ENCODE measurements at regions not wholly inside any gene's neighbourhood (a gene's known extent, or its start where the extent isn't known, plus 50 kb on each side); places are given as distances from the start of the nearest gene placed in this dataset.

DNA sequence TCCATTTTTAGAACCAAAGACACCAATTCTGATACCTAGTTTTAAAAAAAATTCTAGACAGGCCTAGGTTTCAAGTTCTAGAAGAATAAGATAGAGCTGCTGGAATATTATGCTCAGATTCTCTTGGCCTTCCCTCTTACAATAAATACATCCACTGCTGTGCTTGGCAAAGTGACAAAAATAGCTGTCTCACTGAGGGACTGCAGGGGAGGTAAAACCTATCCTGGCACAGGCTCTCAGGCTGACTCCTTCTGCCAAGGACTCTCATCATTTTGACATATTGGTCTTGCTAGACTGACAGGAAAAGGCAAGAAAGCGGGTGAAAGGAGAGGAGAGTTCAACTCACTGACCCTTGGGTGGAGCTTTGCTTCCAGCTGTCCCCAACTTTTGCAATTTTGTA lies 197.0 kb upstream of the LHX8 start:
- TF ChIP-seq FOXK2 (conservative IDR thresholded peaks at IDR 0.05 in 1 of 2, IDR thresholded peaks at IDR 0.05 in 1 of 2; ENCODE audit: low read depth in 2 of 2) (no peak), MXI1 (IDR thresholded peaks at IDR 0.05; ENCODE audit: low read depth, low read length) (no peak), POLR3A (IDR thresholded peaks at IDR 0.05; ENCODE audit: borderline replicate concordance, extremely low read depth, insufficient read depth, insufficient read length) (no peak), ESRRB (CRISPR knock-in tag; IDR thresholded peaks at IDR 0.05; ENCODE audit: borderline replicate concordance) (no peak), SETDB1 (IDR thresholded peaks at IDR 0.05; ENCODE audit: low read length) (no peak), SMAD2 (IDR thresholded peaks at IDR 0.05; ENCODE audit: low read depth, low read length) (no peak), TCF7L2 (IDR thresholded peaks at IDR 0.05; ENCODE audit: low read depth, low read length) (no peak)
- TF ChIP-seq, protein P1, sequence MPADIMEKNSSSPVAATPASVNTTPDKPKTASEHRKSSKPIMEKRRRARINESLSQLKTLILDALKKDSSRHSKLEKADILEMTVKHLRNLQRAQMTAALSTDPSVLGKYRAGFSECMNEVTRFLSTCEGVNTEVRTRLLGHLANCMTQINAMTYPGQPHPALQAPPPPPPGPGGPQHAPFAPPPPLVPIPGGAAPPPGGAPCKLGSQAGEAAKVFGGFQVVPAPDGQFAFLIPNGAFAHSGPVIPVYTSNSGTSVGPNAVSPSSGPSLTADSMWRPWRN (IDR thresholded peaks at IDR 0.05; ENCODE audit: low read depth): no peak

Measured in K562 (cell line).